A549 (cell line): ENCODE measurements at regions not wholly inside any gene's neighbourhood (a gene's known extent, or its start where the extent isn't known, plus 50 kb on each side); places are given as distances from the start of the nearest gene placed in this dataset.

Source experiments
- ATAC-seq, 2 experiments: fragments of 200-7000 bp in 1 of 2; fragments of >200 bp in 1 of 2; cut with Nextera tagmentation in 1 of 2; cut with Tn5 transposase in 1 of 2; 3 replicates each; pipeline versions ENCODE4 v1.8.0 to v1.9.1; 2018 to 2020; ENCODE audit warnings: mild to moderate bottlenecking in 1 of 2, moderate library complexity in 1 of 2
- CTCF ChIA-PET: fragments of 300-600 bp; sonication (Branson Sonifier 250); formaldehyde crosslinking; extraction: SDS; loops from one replicate; lab custom pipeline; 2021; ENCODE audit warnings: antibody characterized with exemption, inconsistent platforms; lab: Yijun Ruan, JAX
- POLR2A ChIA-PET: fragments of 350-600 bp; formaldehyde crosslinking; extraction: SDS; loops from one replicate; lab custom pipeline; 2021; ENCODE audit warnings: antibody characterized with exemption, inconsistent platforms; lab: Yijun Ruan, JAX
- DNase-seq, 2 experiments: peaks; one replicate each; pipeline versions ENCODE4 v3.0.0 to v3.0.0-alpha.2; 2011 to 2016; ENCODE audit warnings: low read depth in 1 of 2, low spot score in 1 of 2
- FAIRE-seq: peaks from 2 replicates; lab custom pipeline; 2011; peaks lifted over from hg19 to GRCh38; lab: Jason Lieb, UNC
- H3K27ac ChIP-seq, 2 experiments: fragments of >200 bp; sonication (Bioruptor Twin); formaldehyde crosslinking; 3 replicates each; pipeline ENCODE4 v1.5.1; 2016 to 2017
- H3K4me1 ChIP-seq: fragments of >200 bp; sonication (Bioruptor Twin); formaldehyde crosslinking; 3 replicates; pipeline ENCODE4 v1.6.1; 2016
- H3K4me2 ChIP-seq: fragments of >200 bp; sonication (Bioruptor Twin); formaldehyde crosslinking; 3 replicates; pipeline ENCODE4 v1.6.1; 2016
- H3K4me3 ChIP-seq: fragments of >200 bp; sonication (Bioruptor Twin); formaldehyde crosslinking; 3 replicates; pipeline ENCODE4 v1.5.1; 2016
- H3K9me3 ChIP-seq: fragments of >200 bp; sonication (Bioruptor Twin); formaldehyde crosslinking; 3 replicates; pipeline ENCODE4 v1.6.1; 2016
- ATOH8 ChIP-seq: fragments of 250-450 bp; sonication (Bioruptor Pico); IDR thresholded peaks from 2 replicates; pipeline ENCODE4 v1.5.0; 2020; ENCODE audit warnings: low read depth, mild to moderate bottlenecking, moderate library complexity
- CBX2 ChIP-seq: fragments of 200-600 bp; sonication (generic); IDR thresholded peaks from 2 replicates; pipeline ENCODE4 v1.6.1; 2016; ENCODE audit warnings: low read depth, mild to moderate bottlenecking, borderline replicate concordance
- CBX8 ChIP-seq: fragments of 200-600 bp; sonication (generic); IDR thresholded peaks from 2 replicates; pipeline ENCODE4 v1.6.1; 2016
- CHD4 ChIP-seq: fragments of 200-600 bp; sonication (generic); IDR thresholded peaks from 2 replicates; pipeline ENCODE4 v1.6.1; 2016; ENCODE audit warnings: antibody characterized with exemption, mild to moderate bottlenecking, borderline replicate concordance
- CTCF ChIP-seq: fragments of >200 bp; sonication (Bioruptor Twin); formaldehyde crosslinking; IDR thresholded peaks from 3 replicates; pipeline ENCODE4 v1.5.1; 2016
- E2F6 ChIP-seq: IDR thresholded peaks from 2 replicates; pipeline ENCODE4 v1.6.1; 2012; ENCODE audit warnings: low read depth, borderline replicate concordance
- EHF ChIP-seq: fragments of 250-450 bp; sonication (Bioruptor Pico); IDR thresholded peaks from 2 replicates; pipeline ENCODE4 v1.5.0; 2020; ENCODE audit warnings: mild to moderate bottlenecking
- ELK1 ChIP-seq: fragments of 150-350 bp; IDR thresholded peaks from 2 replicates; pipeline ENCODE4 v1.6.1; 2014; ENCODE audit warnings: low read depth, mild to moderate bottlenecking, low read length
- EP300 ChIP-seq, 2 experiments: fragments of >200 bp; sonication (Bioruptor Twin); formaldehyde crosslinking; IDR thresholded peaks; 2 replicates in 1 of 2; 3 replicates in 1 of 2; pipeline ENCODE4 v1.6.1; 2016 to 2017
- ESRRA ChIP-seq: fragments of 150-350 bp; IDR thresholded peaks from 2 replicates; pipeline ENCODE4 v1.6.1; 2014; ENCODE audit warnings: mild to moderate bottlenecking, low read length, borderline replicate concordance
- FOSB ChIP-seq: fragments of 250-450 bp; sonication (Bioruptor Pico); IDR thresholded peaks from 2 replicates; pipeline ENCODE4 v1.5.0; 2020; ENCODE audit warnings: mild to moderate bottlenecking, moderate library complexity
- GATA3 ChIP-seq: IDR thresholded peaks from 2 replicates; pipeline ENCODE4 v1.6.1; 2012; ENCODE audit warnings: borderline replicate concordance
- HDAC2 ChIP-seq: fragments of 200-600 bp; sonication (generic); IDR thresholded peaks from 2 replicates; pipeline ENCODE4 v1.6.1; 2016
- HEYL ChIP-seq: fragments of 250-450 bp; sonication (Bioruptor Pico); IDR thresholded peaks from 2 replicates; pipeline ENCODE4 v1.8.0; 2021; ENCODE audit warnings: mild to moderate bottlenecking, moderate library complexity
- HOXA7 ChIP-seq: fragments of 250-450 bp; sonication (Bioruptor Pico); IDR thresholded peaks from 2 replicates; pipeline ENCODE4 v1.5.0; 2020; ENCODE audit warnings: mild to moderate bottlenecking, moderate library complexity
- HOXB5 ChIP-seq: fragments of 250-450 bp; sonication (Bioruptor Pico); IDR thresholded peaks from 2 replicates; pipeline ENCODE4 v1.5.0; 2020; ENCODE audit warnings: mild to moderate bottlenecking, moderate library complexity
- MAFK ChIP-seq: fragments of 450-650 bp; IDR thresholded peaks from 2 replicates; pipeline ENCODE4 v1.6.1; 2014; ENCODE audit not compliant: partially characterized antibody
- NFE2L2 ChIP-seq: fragments of 150-350 bp; conservative IDR thresholded peaks from 2 replicates; pipeline ENCODE4 v1.6.1; 2014; ENCODE audit warnings: low read length
- NR3C1 ChIP-seq: fragments of >200 bp; sonication (Bioruptor Twin); formaldehyde crosslinking; IDR thresholded peaks from 3 replicates; pipeline ENCODE4 v1.6.1; 2017
- PBX3 ChIP-seq: IDR thresholded peaks from 2 replicates; pipeline ENCODE4 v1.6.1; 2012
- PHF8 ChIP-seq: fragments of 200-600 bp; sonication (generic); IDR thresholded peaks from 2 replicates; pipeline ENCODE4 v1.6.1; 2016; ENCODE audit warnings: low read depth, mild to moderate bottlenecking, antibody characterized with exemption, moderate library complexity, borderline replicate concordance
- POLR2A ChIP-seq: IDR thresholded peaks from 2 replicates; pipeline ENCODE4 v1.6.1; 2012; ENCODE audit warnings: mild to moderate bottlenecking, low read length
- POLR2AphosphoS2 ChIP-seq: conservative IDR thresholded peaks from 2 replicates; pipeline ENCODE4 v1.6.1; 2012; ENCODE audit warnings: low read length, improper control_type of control experiment, inconsistent platforms
- RAD21 ChIP-seq, 2 experiments: fragments of >200 bp in 1 of 2; sonication (Bioruptor Twin) in 1 of 2; formaldehyde crosslinking in 1 of 2; IDR thresholded peaks in 1 of 2; conservative IDR thresholded peaks in 1 of 2; 2 replicates in 1 of 2; 3 replicates in 1 of 2; pipeline ENCODE4 v1.6.1; 2012 to 2018; ENCODE audit warnings: inconsistent platforms in 1 of 2
- REST ChIP-seq: fragments of 200-600 bp; sonication (generic); IDR thresholded peaks from 2 replicates; pipeline ENCODE4 v1.6.1; 2016; ENCODE audit warnings: antibody characterized with exemption, mild to moderate bottlenecking, moderate library complexity
- RFX5 ChIP-seq: fragments of 450-650 bp; IDR thresholded peaks from 2 replicates; pipeline ENCODE4 v1.7.1; 2014; ENCODE audit warnings: antibody characterized with exemption, mild to moderate bottlenecking, moderate library complexity
- SMC3 ChIP-seq: fragments of >200 bp; sonication (Bioruptor Twin); formaldehyde crosslinking; IDR thresholded peaks from 3 replicates; pipeline ENCODE4 v1.6.1; 2018; ENCODE audit warnings: inconsistent platforms
- TFCP2L1 ChIP-seq: fragments of 250-450 bp; sonication (Bioruptor Pico); IDR thresholded peaks from 2 replicates; pipeline ENCODE4 v1.5.0; 2021; ENCODE audit warnings: mild to moderate bottlenecking
- USF2 ChIP-seq: fragments of 450-650 bp; IDR thresholded peaks from 2 replicates; pipeline ENCODE4 v1.6.1; 2014; ENCODE audit warnings: antibody characterized with exemption
- ZNF302 ChIP-seq: fragments of 250-450 bp; sonication (Bioruptor Pico); IDR thresholded peaks from 2 replicates; pipeline ENCODE4 v1.9.0; 2021; ENCODE audit warnings: inconsistent platforms, mild to moderate bottlenecking, moderate library complexity
- WGBS: methylation state at CpG from one replicate; pipeline ENCODE4 v1.1.6; 2017; ENCODE audit errors: missing lambda C conversion rate; 5-methylcytosine and 5-hydroxymethylcytosine counted together

GRCh38 chr11:69211540-69211919, 55.8 kb downstream of the SMIM38 start (continued):
- no peak for TF ChIP-seq MAFK
- TF ChIP-seq POLR2A = no peak
- no peak for TF ChIP-seq HEYL
- no peak for TF ChIP-seq ESRRA
- no peak for TF ChIP-seq FOSB
- no peak for TF ChIP-seq REST
- no peak for TF ChIP-seq EHF (CRISPR knock-in tag)

GRCh38 chr11:69211920-69212797, 56.4 kb downstream of the SMIM38 start:
- H3K4me3 ChIP-seq = no peak overlapping the region
- peaks cover 7% of the 10 kb centered on the region for H3K9me3 ChIP-seq
- DNase-seq = no peak
- ATAC-seq = no peak
- no peak overlapping the region for H3K4me2 ChIP-seq
- ChIA-PET POLR2A (interaction anchor here (1.0 kb wide), 1 partner anchor 427 kb away, joined by 3 read pairs; no protein-coding TSS in a partner anchor), CTCF (interaction anchor here (0.8 kb wide), 1 partner anchor 107 kb away, joined by 3 read pairs; no protein-coding TSS in a partner anchor)
- H3K27ac ChIP-seq = peak overlapping the region in 1 of 2 experiments; percentile 33; a peak in 1 of 6 replicates
- 71% methylated on average over 19 of the region's 21 CpGs for WGBS
- H3K4me1 ChIP-seq = peaks cover 13% of the 10 kb centered on the region
- FAIRE-seq = no peak
- TF ChIP-seq E2F6 (no peak), EP300 (IDR thresholded peaks at IDR 0.05) (no peak), NFE2L2 (no peak), SMC3 (0 out of 3 replicates have a peak, but pooled peaks have one; percentile 27), USF2 (no peak), ATOH8 (CRISPR knock-in tag) (no peak), PHF8 (no peak), HDAC2 (no peak), RAD21 (conservative IDR thresholded peaks at IDR 0.05 in 1 of 2, IDR thresholded peaks at IDR 0.05 in 1 of 2) (peak in 1 of 2 experiments; percentile 16; a peak in 2 of 5 replicates), HOXA7 (CRISPR knock-in tag) (no peak), GATA3 (no peak), NR3C1 (no peak), ELK1 (no peak), PBX3 (no peak), POLR2AphosphoS2 (no peak), CHD4 (no peak), HOXB5 (CRISPR knock-in tag) (no peak), CBX2 (no peak), RFX5 (no peak), ZNF302 (CRISPR knock-in tag) (no peak), CBX8 (no peak), CTCF (peak; percentile 28), TFCP2L1 (CRISPR knock-in tag) (no peak)
